Panc1 (cell line): ENCODE measurements at regions not wholly inside any gene's neighbourhood (a gene's known extent, or its start where the extent isn't known, plus 50 kb on each side); places are given as distances from the start of the nearest gene placed in this dataset.

ENCODE experiments used
- ATAC-seq: fragments of 200-7000 bp; cut with Tn5 transposase; 2 replicates; pipeline ENCODE4 v1.9.1; 2020; ENCODE audit warnings: mild to moderate bottlenecking, moderate library complexity
- BruUV-seq: library from RNA; stranded (reverse); fragments of 400-500 nt; replicated peaks from 2 replicates; lab custom pipeline; 2021; lab: Mats Ljungman, UMichigan
- CTCF ChIA-PET: fragments of 300-600 bp; sonication (Branson Sonifier 250); formaldehyde crosslinking; loops from one replicate; lab custom pipeline; 2022; ENCODE audit warnings: antibody characterized with exemption; lab: Charles Lee
- POLR2A ChIA-PET: fragments of 300-600 bp; sonication (Branson Sonifier 250); formaldehyde crosslinking; loops from one replicate; lab custom pipeline; 2022; ENCODE audit warnings: antibody characterized with exemption; lab: Charles Lee
- DNase-seq: peaks from one replicate; pipeline ENCODE4 v3.0.0-alpha.2; 2010; ENCODE audit warnings: low read depth, low spot score
- H3K27ac ChIP-seq: 2 replicates; pipeline ENCODE4 v1.5.1; 2011; ENCODE audit warnings: mild to moderate bottlenecking, low read length, inconsistent platforms
- H3K27me3 ChIP-seq: fragments of 200-500 bp; sonication (Bioruptor generic); 2 replicates; pipeline ENCODE4 v1.6.0; 2014; ENCODE audit warnings: low read length, inconsistent platforms; ENCODE audit not compliant: control insufficient read depth, insufficient read depth
- H3K36me3 ChIP-seq: fragments of 200-500 bp; sonication (Bioruptor generic); 2 replicates; pipeline ENCODE4 v1.5.1; 2014; ENCODE audit warnings: inconsistent platforms, mild to moderate bottlenecking, low read length, moderate library complexity; ENCODE audit not compliant: control insufficient read depth, insufficient read depth
- H3K4me1 ChIP-seq: 2 replicates; pipeline ENCODE4 v1.5.1; 2011; ENCODE audit warnings: inconsistent platforms, mild to moderate bottlenecking, low read length, moderate library complexity; ENCODE audit not compliant: control insufficient read depth, insufficient read depth
- H3K4me3 ChIP-seq, 2 experiments: 2 replicates each; pipeline ENCODE4 v1.5.1; 2011 to 2012; ENCODE audit warnings: low read depth in 2 of 2, low read length in 2 of 2, mild to moderate bottlenecking in 2 of 2, inconsistent platforms in 1 of 2, moderate library complexity in 1 of 2
- H3K9me3 ChIP-seq: fragments of 200-500 bp; sonication (Bioruptor generic); 2 replicates; pipeline ENCODE4 v1.5.1; 2014; ENCODE audit warnings: low read depth, mild to moderate bottlenecking, inconsistent platforms, low read length, moderate library complexity; ENCODE audit not compliant: control insufficient read depth, insufficient read depth
- CTCF ChIP-seq: fragments of 450-650 bp; IDR thresholded peaks from 2 replicates; pipeline ENCODE4 v1.5.1; 2017; ENCODE audit warnings: mild to moderate bottlenecking
- POLR2AphosphoS5 ChIP-seq: IDR thresholded peaks from 2 replicates; pipeline ENCODE4 v1.6.1; 2012; ENCODE audit warnings: mild to moderate bottlenecking, low read depth, low read length, moderate library complexity
- REST ChIP-seq, 2 experiments: IDR thresholded peaks; 2 replicates each; pipeline ENCODE4 v1.6.1; 2011 to 2012; ENCODE audit warnings: low read depth in 2 of 2, control low read depth in 1 of 2, low read length in 1 of 2, mild to moderate bottlenecking in 1 of 2, moderate library complexity in 1 of 2; ENCODE audit not compliant: insufficient read depth in 1 of 2
- SIN3A ChIP-seq: IDR thresholded peaks from 2 replicates; pipeline ENCODE4 v1.6.1; 2012; ENCODE audit warnings: low read depth, mild to moderate bottlenecking, low read length, moderate library complexity, borderline replicate concordance; ENCODE audit not compliant: insufficient read depth
- TCF7L2 ChIP-seq: IDR thresholded peaks from 2 replicates; pipeline ENCODE4 v1.6.1; 2011; ENCODE audit warnings: mild to moderate bottlenecking, low read depth, low read length, inconsistent platforms
- in situ Hi-C: cut with HindIII; loops from 2 replicates; pipeline ENCODE4 v1.10.0; 2016; ENCODE audit warnings: low sequenced_read_pairs, low pct_unique_long_range_greater_than_20kb
- intact Hi-C: fragments of 100-400 bp; cut with micrococcal nuclease; formaldehyde crosslinking; loops from one replicate; pipeline ENCODE4 v1.10.0; 2022; ENCODE audit not compliant: unreplicated experiment

DNA sequence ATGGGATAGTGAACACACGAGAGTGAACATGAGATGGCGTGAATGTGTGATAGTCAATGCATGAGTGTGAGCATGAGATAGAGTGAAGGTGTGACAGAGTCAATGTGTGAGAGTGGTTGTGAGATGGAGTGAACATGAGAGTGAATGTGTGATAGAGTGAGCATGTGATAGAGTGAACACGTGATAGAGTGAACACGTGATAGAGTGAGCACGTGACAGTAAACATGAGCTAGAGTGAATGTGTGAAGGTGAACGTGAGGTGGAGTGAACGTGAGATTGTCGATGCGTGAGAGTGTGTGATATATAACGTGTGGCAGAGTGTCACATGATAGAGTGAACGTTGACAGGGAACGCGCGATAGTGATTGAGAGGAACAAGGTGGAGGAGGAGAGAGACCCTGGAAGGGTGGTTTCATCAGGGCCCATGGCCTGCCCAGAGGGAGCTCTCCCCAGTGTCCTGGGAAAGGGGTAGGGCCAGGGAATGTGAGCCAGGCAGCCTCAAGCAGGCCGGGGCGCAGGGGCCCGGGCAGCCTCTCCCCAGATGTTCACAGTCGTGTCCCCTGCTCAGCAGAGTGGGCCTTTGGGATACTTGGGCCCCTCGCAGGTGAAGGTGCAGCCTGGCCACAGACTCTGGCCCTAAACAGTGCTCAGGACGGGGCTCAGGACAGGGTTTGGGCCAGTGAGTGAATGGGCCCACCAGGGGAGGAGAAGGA is 516.9 kb downstream of the EIPR1 start:
- TF ChIP-seq SIN3A = no peak
- no peak for TF ChIP-seq TCF7L2
- no peak for TF ChIP-seq REST (IDR thresholded peaks at IDR 0.05; ENCODE audit: insufficient read depth in 1 of 2, low read depth in 2 of 2, low read length in 1 of 2)
- no peak for TF ChIP-seq POLR2AphosphoS5
- TF ChIP-seq CTCF = no peak
- POLR2A ChIA-PET = interaction anchor here (0.6 kb wide), 1 partner anchor 690 kb away, joined by 3 read pairs; no protein-coding TSS in a partner anchor
- ATAC-seq = no peak

DNA sequence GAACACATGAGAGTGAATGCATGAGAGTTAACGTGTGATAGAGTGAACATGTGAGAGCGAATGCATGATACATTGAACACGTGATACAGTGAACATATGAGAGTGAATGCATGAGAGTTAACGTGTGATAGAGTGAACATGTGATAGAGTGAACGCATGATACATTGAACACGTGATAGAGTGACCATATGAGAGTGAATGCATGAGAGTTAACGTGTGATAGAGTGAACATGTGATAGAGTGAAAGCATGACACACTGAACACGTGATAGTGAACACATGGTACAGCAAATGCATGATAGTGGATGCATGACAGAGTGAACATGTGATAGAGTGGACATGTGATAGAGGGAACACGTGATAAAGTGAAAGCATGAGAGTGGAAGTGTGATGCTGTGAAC is 517.9 kb downstream of the EIPR1 start:
- CTCF ChIA-PET = no interaction called here
- POLR2A ChIA-PET = no interaction called here
- DNase-seq (no peak), ATAC-seq (no peak)
- BruUV-seq = no TSS peak
- Histone ChIP-seq H3K4me3 (no peak overlapping the region), H3K36me3 (no peaks in the 10 kb centered on the region), H3K27ac (no peak overlapping the region), H3K4me1 (no peaks in the 10 kb centered on the region), H3K9me3 (peaks cover 3% of the 10 kb centered on the region; the same call in 1 of the 2 replicates), H3K27me3 (no peaks in the 10 kb centered on the region; the same call in 1 of the 2 replicates)
- TF ChIP-seq CTCF = no peak
- TF ChIP-seq POLR2AphosphoS5 = no peak
- no peak for TF ChIP-seq TCF7L2
- TF ChIP-seq REST (IDR thresholded peaks at IDR 0.05; ENCODE audit: insufficient read depth in 1 of 2, low read depth in 2 of 2, low read length in 1 of 2) = no peak
- TF ChIP-seq SIN3A = no peak
- intact Hi-C loops (no loop called here), in situ Hi-C loops (no loop called here)

More for the DNA sequence above, 516.9 kb downstream of the EIPR1 start:
- in situ Hi-C loops = no loop called here
- H3K27ac ChIP-seq = no peak overlapping the region
- no TSS peak for BruUV-seq
- H3K4me3 ChIP-seq = no peak overlapping the region
- H3K36me3 ChIP-seq = no peaks in the 10 kb centered on the region
- H3K9me3 ChIP-seq = peaks cover 3% of the 10 kb centered on the region; the same call in 1 of the 2 replicates
- intact Hi-C loops = no loop called here
- no peaks in the 10 kb centered on the region; the same call in 1 of the 2 replicates for H3K27me3 ChIP-seq
- no peaks in the 10 kb centered on the region for H3K4me1 ChIP-seq
- no peak for DNase-seq
- CTCF ChIA-PET = no interaction called here
